GM21717 (cell line): ENCODE measurements at regions not wholly inside any gene's neighbourhood (a gene's known extent, or its start where the extent isn't known, plus 50 kb on each side); places are given as distances from the start of the nearest gene placed in this dataset.
"Not testable (repeated sequence)": the region's sequence is repeated elsewhere in the genome, so short reads cannot be mapped to it uniquely, and the experiment has no call there.

Source experiments
- ATAC-seq: cut with Tn5 transposase; IDR thresholded peaks from one replicate; pipeline ENCODE4 v1.9.1; 2021; ENCODE audit warnings: mild to moderate bottlenecking, moderate library complexity; ENCODE audit not compliant: unreplicated experiment

DNA sequence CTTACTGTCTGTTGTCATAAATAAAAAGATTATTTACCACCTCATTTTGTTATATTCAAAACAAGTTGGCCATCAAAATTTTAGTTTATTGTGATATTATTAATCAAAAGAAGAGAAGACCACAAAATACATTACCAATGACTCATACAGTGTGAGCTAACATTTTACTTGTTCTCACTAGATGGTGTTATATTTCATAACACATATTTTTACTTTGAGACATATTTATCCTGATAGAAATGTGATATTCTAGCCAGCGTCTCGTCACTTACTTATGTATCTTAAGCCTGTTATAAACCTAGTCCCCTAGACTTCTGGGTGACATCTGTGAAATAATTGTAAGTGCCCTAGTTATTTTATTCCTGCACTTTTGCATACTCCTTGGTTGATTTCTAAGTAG, 263.2 kb downstream of the CDH7 start:
- ATAC-seq, result no peak

DNA sequence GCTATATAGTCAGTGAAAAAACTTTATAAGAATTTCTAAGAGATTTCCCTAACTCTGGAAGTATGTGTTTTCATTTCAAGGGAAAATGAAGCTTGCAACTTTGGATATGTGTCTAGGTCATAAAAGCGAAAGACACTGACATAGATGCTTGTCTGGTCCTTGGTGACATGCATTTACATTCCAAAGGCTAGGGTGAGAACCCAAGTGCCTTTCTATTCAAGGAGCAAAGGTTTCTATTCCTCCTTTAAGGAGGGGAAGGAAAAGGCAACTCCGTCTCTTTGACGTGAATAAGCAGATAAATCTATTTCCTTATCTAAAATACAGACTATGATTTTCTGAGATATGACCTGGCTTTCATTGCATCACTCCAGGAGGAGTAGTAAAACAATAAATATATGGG, 261.1 kb downstream of the CDH7 start:
- no peak for ATAC-seq

DNA sequence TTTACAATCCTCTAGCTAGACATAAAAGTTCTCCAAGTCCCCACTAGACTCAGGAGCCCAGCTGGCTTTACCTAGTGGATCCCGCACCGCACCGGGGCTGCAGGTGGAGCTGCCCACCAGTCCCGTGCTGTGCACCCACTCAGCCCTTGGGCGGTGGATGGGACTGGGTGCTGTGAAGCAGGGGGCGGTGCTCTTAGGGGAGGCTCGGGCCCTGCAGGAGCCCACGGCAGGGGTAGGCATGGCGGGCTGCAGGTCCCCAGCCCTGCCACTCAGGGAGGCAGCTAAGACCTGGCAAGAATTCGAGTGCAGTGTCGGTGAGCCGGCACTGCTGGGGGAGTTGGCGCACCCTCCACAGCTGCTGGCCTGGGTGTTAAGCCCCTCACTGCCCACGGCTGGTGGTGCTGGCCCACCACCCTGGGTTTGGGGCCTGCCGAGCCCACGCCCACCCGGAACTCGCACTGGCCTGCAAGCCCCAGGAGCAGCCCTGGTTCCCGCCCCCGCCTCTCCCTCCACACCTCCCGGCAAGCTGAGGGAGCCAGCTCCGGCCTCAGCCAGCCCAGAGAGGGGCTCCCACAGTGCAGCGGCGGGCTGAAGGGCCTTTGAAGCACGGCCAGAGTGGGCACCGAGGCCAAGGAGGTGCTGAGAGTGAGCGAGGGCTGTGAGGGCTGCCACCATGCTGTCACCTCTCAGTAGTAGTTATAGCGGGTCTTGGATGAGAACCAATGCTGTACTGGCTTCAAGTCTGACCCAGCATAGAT, 255.2 kb downstream of the CDH7 start:
- no peak for ATAC-seq

DNA sequence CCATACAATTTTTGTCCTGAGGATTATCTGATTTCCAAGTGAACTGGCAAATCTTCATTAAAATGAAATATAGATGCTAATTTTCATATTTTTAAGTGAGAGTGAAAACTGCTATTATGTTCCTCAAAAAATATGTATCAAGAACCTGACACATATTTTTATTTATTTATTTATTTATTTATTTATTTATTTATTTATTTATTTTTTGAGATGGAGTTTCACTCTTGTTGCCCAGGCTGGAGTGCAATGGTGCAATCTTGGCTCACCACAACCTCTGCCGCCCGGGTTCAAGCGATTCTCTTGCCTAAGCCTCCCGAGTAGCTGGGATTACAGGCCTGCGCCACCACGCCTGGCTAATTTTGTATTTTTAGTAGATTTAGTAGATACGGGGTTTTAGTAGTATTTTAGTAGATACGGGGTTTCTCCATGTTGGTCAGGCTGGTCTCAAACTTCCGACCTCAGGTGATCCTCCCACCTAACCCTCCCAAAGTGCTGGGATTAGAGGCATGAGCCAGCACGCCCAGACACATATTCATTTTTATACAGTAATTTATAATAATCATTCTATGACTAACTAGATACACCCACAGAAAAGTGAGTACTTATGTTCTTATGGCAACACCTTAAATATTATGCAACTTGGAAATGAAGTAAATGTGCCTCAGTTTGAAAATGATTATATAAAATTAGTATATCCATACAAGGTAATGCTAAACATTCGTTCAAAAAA, 248.3 kb downstream of the CDH7 start:
- not testable (repeated sequence) for ATAC-seq

DNA sequence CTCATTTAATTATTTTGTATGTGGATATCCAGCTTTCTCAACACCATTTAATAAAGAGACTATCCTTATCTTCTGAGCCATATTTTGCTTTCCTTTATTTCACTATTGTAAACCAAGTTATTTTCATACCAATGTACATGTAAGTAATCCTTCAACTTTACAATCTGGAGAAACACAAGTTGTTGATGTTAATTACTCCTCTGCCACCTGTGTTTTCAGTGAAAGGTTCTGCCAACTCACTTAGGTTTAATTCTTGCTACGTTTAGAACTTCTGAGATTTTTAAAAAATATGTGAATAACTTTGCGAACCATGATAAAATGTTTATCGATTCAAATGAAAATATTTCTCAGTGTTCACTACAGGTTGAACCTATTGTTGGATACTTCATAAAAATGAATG, 244.4 kb downstream of the CDH7 start:
- no peak for ATAC-seq

DNA sequence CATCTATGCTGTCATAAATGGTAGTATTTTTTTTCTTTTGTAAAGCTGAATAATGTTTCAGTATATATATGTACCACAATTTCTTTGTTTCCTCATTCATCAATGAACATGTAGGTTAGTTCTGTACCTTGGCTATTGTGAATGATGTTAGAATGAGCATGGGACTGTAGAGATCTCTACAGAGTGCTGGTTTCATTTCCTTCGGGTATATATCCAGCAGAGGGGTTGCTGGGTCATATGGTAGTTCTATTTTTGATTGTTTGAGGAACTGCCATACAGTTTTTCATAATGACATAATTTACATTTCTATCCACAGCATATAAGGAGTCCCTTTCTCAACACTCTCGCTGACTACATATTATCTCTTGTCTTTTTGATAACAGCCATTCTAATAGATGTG, 243.5 kb downstream of the CDH7 start:
- no peak for ATAC-seq

DNA sequence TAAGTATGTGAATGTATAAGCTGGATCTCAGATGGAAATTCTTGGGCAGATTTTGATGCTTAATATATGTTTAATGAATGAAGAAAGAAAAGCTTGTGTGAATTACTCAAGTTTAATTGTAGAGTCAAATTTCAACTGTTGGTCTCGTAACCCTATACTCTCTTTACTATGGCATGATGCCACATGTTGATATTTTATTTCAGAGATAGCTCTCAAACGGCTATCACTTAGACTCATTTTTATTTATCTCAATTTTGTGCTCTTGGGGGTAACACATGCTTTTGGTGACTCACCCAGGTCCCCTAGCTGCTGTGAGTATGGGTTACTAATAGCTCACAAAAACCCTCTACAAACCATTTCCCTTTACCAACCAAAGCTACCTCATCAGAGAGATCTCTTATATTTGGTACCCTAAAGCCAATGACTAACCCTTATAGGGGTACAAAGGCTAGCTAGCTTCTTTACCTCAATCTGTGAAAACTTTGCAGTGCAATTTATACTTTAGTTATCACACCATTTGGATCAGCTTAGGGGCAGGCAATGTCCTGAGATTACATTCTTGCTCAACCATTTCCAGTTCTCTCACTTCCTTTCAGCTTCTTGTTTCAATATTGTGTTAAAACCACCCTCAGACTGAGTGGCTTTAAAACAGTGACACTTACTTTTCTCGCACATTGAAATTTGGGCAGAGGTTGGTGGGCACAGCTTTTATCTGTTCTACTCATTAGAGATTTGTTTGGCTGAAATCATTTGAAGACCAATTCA, 240.3 kb downstream of the CDH7 start:
- no peak for ATAC-seq

DNA sequence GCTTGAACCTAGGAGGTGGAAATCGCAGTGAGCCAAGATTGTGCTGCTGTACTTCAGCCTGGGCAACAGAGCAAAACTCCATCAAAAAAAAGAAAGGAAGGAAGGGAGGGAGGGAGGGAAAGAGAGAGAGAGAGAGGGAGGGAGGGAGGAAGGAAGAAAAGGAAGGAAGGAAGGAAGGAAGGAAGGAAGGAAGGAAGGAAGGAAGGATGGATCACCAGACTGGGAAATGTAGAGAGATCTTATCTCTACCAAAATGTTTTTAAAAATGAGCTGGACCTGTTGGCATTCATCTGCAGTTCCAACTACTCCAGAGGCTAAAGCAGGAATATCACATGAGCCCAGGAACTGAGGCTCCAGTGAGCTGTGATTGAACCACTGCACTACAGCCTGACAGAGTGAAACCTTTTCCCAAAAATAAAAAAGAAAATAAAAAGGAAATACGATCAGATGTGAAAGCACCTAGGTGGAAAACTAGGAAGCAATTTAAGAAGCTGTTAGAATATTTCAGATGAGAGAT, 239.4 kb downstream of the CDH7 start:
- ATAC-seq, result no peak

DNA sequence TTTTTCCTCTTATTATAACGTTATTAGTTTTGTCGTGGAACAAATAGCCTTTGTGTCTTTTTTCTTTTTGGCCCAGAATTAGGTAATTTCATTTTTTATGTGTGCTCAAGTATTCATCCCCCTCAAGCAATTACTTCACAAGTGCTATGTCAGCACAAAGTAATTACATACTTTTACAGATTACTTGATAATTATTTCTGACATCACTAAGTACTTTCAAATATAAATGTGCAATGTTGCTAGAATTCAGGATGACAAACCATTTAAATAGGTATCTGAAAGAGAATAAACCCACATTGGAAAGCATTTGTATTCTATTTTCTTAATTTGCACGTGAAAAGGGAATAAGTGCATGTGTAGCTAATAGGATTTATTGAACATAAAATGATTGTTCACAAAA, 238.2 kb downstream of the CDH7 start:
- ATAC-seq, result no peak

DNA sequence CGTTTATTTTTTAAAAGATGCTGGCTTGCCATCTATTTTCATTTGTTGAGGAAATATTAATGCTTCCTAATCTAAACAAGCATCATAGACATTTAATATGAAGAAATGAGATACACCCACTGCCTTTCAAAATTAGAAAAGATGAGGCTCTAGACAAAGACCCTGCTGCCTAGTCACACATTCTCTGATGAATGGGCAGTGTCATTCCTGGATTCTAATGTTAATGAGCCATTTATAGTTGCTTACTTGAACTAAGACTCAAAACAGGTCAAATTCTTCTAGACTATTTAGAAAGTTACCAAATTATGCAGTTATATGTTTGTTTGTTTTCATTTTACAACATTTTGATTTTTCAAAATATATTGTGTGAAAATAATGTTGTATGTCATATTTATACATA, 237.6 kb downstream of the CDH7 start:
- no peak for ATAC-seq

DNA sequence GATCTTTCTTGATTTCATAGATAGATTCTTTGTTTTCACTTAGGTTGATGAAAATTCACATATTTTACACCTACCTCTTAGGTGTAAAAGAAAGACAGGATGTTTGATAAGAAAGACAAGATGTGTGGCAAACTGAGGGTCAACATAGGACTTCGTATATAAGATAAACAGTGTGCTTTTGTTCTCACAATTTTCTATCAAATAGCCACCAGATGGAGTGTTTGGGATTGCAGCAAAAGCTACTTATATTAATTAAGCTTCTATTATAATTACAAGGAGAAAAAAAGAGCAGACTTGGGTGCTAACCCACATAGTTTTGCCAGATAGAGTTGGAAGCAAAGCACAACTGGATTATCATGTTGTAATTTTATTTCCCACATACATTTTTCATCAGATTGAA, 232.9 kb downstream of the CDH7 start:
- ATAC-seq, result no peak

DNA sequence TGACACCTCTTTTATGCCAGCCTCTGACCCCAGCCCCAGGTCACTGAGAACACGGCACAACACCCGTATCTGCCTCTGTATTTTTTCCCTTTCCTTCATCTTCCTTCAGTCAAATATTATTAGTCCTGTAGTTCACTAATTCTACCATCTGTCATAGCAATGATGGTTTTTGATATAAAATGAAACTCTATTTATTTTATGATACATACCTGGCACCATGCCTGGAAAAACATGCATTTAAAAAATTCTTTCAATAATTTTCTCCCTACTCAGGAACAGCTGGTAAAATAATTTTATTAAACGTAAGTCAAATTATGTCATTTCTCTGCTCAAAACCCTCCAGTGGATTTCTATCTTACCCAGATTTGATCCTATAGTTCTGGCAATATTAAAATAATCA, 224.7 kb downstream of the CDH7 start:
- no peak for ATAC-seq

DNA sequence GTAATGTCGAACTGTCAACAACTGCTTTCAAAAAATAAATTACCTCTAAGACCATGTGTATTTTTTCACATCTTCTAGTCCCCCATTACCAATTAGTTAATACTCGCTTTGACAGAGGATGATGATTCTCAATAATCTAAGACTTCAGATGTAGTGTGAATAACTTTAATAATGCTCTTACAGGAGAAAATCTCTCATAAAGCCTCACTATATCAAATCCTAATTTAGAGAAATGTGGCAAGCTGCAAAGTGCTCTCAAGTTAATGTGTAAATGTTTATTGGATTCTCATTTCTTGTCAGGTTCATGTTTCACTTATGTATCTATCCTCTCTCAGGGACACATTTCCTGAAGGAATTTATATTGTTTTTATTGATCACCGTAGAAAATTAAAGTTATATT, 223.9 kb downstream of the CDH7 start:
- ATAC-seq, result no peak

DNA sequence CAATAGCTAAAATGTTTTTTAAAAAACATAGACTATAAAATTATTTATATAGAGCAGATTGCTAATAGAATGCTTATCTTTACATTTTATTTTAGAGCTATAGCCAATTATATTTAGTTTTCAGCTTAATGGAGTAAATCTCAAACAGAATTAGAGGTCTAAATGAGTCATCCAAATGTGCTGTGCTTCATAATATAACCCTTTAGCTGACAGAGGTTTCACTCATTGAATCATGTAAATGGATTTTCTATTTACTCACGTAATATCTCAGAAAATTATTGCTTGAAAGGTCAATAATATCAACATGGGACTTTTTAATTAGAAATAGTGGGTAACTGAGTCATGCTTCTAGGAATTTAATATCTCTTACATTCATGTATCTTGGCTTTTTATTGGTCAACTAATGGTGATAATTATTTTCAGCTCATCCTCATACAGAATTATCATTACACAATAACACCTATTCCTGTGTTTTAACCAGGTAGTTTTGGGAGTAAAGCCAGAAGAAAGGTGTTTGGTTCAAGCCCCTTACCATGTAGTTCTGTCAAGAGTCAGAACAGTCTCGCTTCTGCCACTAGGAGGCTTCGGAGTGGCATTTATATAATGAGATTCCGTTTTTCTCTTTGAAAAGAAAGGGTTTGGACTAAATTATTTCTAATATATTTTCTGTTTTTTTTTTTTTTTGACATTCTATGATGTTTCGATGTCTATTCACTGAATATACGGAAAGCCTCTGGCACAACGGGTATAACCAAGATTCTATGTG, 217.6 kb downstream of the CDH7 start:
- ATAC-seq, result no peak

DNA sequence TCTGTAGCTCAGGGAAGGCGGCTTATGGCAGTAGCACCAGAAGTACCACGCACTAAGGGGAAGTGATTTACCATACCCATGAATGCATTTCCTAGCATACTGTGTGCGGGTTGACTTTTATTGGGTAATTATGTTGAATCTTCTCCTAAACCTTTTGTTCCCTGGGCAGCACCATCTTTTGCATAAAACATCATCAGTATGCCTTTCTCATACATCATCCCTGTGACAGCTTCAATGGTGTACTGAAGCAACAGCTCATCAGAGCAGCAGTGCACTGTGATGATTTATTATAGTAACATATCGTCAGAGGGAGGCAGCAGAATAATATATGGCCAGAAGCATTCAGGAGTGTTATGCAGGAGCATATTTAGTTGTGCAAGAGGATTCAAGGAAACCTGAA, 204.9 kb downstream of the CDH7 start:
- no peak for ATAC-seq

DNA sequence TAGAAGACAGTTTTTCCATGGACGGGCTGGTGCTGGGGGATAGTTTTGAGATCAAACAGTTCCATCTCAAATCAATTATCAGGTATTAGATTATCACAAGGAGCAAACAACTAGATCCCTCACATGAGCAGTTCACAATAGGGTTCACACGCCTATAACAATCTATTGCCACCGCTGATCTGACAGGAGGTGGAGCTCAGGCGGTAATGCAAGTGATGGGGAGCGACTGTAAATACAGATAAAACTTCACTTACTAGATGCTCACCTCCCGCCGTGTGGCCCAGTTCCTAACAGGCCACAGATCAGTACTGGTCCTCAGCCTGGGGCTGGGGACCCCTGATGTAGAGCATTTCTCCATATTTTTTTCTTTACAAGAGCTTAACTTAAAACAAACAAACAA, 203.6 kb downstream of the CDH7 start:
- no peak for ATAC-seq

DNA sequence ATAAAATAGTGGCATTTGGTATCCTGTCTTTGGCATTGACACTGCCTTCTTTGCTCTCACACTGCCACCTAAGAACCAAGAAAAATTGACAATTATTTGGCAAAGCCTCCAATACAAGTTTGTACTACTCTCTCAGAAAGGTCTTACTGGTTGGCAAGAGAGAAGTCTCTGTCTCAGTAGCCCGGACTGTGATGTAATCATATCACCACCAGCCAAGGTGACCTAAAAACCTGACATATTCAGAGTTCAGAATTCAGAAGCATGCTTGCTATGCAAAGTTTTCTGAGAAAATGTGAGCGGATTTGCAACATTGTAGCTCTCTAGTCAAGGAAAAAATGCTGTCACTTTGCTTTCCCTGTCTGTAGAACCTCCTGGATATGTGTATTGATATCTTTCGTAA, 196.0 kb downstream of the CDH7 start:
- no peak for ATAC-seq

DNA sequence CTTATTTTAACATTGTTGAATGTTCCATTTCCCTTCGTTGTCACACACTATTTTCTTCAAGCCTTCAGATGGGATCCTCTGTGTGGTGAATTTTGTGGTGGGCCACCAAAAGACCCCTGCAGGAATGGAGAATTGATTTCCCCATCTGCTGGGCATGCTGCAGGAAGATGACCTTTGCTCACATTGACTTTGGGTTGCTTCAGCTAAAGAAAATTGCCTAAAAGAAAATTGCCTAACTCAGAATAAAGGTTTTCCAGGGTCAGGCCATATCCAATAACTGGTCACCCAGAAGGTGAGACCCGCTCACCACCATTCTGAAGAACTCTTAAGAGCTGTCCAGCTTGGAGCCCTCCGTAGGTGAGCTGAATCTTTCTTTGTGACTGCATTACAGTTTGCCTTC, 192.5 kb downstream of the CDH7 start:
- no peak for ATAC-seq

DNA sequence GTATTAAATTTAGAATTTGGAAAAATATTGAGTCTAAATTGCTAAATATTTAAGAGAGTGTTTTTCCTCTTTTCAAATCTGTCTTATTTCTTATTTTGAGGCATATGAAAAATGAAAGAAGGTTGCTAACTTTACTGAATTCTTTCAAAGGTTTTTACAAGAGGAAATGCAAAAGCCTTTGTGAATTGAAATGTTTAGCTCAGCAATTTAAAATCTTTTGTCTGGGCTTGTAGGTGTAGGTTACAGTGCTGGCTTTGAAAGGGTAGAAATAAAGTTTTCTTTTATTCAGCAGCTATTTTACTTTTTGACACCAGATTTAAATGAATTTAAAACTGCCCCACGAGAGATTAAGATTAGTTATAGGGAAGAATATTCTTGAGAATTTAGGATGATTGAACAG, 192.0 kb downstream of the CDH7 start:
- ATAC-seq, result no peak

DNA sequence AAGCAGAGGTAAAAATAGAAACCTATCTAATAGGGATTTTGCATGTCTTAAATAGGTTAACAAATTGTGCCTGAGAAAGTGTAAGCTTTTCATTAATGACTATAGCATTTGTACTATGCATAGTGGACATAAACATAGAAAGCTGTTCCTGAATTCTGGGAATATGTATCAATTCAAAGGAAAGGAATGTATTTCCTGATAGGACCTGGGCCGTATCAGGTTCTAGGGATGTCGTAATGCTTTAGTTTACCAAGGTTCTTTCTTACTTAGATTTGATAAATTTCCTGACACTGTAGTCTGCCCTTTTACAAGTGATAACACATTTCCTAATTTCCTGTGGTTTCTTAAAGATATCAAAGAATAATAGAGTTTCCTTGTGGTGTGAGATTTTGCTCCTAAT, 191.3 kb downstream of the CDH7 start:
- no peak for ATAC-seq

DNA sequence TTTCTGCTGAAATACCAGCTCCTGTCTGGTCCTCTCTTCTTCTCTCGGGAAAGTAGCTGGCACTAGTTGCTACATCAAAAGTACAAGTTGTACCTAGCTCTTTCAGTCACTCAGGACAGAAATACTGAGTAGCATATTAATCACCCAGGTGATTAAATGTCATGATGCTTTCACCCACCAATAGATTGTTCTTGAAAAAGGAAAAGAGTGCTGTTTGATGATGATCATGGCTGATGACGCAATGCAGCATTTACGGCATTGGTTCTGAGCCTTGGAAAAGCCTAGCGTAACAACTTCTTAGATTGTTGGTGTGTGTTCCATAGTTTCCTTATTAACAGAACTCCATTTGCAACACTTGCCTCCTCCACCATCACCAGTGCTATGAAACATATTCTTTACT, 190.7 kb downstream of the CDH7 start:
- no peak for ATAC-seq
